Activated CD8-positive, alpha-beta memory T cell treated with anti-CD3 and anti-CD28 coated beads, Interleukin-2, amount 50 U/mL, for 24 hours (primary cell): ENCODE measurements at regions not wholly inside any gene's neighbourhood (a gene's known extent, or its start where the extent isn't known, plus 50 kb on each side); places are given as distances from the start of the nearest gene placed in this dataset.
"Not testable (repeated sequence)": the region's sequence is repeated elsewhere in the genome, so short reads cannot be mapped to it uniquely, and the experiment has no call there.

Source experiments
- DNase-seq: peaks from one replicate; pipeline ENCODE4 v3.0.0-alpha.2; 2020; ENCODE audit errors: extremely low read depth

DNA sequence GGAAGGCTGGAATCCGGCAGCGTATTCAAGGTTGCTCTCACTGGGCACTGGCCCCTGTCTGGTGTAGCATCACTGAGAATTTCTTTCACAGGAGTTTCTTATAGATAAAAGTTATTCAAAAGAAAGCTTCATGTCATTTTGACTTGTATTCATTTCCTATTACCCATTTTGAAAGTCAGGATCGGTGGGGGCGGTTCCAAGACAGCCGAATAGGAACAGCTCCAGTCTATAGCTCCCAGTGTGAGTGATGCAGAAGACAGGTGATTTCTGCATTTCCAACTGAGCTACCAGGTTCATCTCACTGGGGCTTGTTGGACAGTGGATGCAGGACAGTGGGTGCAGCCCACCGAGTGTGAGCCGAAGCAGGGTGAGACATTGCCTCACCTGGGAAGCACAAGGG is 51.5 kb upstream of the CDC42EP3 start:
- not testable (repeated sequence) for DNase-seq

DNA sequence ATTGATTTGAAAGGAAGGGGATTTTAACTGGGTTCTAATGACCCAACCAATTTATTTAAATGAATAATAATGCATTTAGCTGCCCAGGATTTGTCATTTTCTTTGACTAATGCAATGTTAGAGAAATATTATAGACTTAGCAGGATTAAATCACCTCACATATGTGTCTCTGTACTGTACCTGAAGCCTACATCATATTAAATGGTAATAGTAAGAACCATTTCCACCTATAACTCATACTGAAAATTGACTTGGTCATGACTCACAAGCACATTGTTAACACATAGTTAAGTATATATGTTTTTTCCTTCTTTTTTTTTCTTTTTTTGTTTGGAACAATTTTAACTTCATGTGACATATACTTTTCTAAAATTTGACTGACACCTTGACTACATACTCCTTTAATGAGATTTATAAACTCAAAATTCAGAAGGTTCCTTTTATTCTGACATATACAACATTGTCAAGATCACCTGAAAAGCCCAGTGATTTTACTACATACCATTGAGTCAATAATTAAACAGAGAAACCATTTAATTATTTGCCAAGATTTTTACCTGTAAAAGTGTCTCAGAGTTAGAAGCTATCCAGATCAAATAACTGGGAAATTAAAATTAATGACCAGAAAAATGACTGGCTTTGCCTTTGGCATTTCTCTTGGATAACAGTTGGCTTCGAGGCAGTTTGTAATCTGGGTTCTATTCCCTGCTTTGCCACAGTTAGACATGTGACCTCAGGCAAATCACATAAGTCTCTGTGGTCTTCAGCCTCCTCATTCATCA is 58.8 kb upstream of the CDC42EP3 start:
- DNase-seq, result no peak

DNA sequence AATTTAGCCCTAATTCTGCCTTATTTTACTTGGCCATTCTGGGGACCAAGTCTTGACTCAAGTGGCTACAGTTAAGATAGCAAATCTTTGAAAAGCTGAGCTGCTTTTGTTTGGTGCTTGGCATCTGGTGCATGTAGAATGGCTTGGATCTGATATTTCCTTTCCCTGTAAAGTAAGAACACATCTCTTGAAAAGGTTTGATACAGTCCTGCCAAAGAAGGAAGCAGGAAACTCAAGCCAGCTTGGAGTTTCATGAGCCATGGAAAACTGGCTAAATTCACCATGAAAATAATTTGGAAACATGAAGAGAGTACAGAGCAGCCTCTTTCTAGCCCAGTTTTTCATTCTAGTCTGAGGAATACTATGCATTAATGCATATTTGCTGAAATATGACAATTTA is 61.0 kb upstream of the CDC42EP3 start:
- DNase-seq, result not testable (repeated sequence)

DNA sequence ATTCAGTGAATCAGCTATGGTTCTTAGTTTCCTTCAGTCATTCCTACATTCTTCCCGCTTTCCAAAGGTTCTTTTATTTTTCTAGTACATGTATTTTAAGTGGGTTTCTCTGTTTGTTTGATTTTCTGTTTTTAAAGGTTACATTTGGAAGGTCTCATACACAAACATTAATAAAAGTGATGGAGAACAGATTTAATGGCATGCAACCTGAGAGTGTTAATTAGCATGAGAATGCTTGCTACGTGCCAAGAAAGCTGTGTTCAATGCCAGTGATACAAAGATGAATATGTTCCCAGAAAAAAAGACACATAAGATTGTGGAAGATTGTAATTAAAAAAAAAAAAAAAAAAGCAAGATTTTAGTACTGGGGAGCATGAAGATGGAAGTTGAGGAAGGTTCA is 61.8 kb upstream of the CDC42EP3 start:
- DNase-seq, result no peak

DNA sequence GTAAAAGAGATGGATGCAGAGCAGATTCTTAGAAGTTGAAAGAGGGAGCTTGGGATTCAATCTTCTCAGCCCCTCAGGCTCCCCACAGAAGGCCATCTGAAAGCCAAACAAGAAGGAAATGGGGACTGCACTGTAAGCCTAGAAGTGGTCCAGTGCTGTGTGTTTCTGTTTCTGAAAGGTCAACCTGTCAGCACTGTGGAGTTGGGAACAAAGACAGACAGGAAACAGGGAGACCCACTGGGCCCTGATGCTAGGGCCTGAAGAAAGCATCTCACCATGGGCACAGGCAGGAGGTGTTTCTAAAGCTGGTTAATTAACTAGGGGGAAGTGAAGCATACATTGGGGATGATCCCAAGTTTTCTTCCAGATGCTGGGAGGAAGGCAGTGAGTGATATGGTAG is 62.5 kb upstream of the CDC42EP3 start:
- not testable (repeated sequence) for DNase-seq

DNA sequence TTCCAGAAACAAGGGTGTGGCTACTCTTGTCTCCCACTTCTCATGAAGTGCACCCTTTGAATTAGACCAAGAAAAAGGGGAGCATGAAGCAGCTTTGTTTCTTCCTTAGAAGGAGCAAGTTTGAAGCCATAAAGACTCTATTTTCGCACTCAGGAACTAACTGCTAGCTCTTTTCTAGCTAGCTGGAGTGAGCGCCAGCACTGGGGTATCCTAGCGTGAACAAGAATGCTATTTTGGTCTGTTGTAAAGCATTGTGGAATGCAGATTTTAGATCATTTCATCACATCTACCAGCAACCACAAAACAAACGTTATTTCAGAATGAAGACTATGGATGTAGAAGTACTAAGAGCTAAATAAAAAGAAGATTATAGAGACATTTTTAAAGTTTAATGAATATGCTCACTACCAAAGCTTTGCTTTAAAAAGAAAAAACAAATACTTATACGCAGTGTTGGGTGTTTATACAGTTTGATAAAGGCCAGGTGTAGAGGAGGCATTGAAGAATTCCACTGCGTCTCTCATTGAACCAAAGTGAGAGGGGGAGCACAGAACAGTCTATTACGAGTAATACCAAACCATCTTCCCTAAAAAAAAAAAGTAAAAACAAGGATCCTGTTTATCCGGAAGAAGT is 63.6 kb upstream of the CDC42EP3 start:
- not testable (repeated sequence) for DNase-seq

DNA sequence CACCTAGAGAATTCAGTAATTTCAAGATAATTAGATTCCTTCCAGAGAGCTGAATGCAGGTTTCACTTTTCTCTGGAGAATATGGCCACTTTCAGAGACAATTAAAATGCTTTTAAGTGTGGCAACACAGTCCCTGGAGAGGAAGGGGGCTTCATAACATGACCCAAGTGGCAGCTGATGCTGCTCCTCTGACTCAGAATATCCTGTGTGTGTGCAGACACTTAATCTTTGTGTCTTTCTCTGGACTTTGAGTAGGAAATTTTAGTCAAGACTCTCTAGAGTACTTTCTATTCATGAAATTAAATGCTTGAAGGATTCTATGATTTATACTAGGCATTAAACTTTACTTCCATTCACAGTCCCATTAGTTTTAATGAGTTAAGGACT is 64.1 kb upstream of the CDC42EP3 start:
- not testable (repeated sequence) for DNase-seq

DNA sequence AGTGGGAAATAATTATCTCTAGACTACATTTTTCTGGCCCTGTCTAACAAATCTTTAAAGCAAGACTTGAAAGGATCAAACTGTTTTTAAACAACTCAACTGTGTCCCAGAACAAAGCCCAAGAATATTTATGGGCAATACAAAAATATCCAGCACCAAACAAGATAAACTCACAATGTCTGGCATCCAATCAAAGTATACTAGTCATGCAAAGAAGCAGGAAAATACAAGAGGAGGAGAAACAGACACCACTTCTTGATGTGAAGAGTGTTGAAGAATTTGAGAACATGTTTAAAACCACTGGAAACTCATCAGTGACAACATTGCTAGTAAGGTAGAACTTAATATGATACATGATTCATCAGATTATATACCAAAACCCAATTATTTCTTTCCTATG is 66.1 kb upstream of the CDC42EP3 start:
- DNase-seq, result no peak

DNA sequence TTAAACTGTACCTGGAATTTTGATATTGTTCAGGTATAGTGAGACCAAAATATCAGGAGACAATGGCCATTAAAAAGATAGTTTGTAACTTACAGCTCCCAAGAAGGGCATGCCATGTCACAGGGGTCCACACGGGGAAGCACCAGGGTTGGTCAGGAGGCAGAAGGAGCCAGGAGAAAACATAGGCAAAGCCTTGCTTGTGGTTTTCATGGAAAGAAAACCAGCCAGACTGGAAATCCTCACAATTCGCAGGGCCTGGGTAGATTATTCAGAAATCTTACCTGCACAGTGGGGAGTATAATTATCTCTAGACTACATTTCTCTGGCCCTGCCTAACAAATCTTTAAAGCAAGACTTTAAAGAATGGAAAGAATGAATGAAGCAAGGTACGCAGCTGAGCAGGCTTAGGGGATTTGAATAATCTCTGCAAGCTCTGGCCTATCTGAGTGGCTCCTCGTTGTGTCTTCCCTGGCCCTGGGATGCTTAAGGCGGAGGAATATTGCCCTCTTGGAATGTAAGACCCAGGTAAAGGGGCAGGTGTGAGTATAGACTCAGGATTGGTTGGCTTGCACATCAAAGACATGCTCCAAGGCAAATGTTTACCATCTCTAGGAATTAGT is 66.9 kb upstream of the CDC42EP3 start:
- DNase-seq, result no peak

DNA sequence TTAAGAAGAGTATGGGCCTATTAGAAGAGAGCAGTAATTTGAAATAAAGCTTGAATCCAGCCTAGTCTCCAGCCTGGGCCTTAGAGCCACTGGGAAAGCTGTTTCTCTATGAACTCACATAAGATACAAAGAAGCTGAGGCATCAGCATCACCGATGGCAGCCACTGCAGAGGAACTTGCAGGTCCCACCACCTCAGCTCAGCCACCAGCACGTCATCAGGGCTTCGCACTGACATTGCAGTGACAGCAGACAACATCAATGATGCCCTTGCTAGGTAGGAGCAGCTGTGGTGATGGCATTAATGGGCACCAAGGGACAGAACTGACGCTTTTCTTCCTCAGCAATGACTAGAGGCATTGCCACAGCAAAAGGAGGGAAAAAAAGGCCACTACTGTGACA is 67.7 kb upstream of the CDC42EP3 start:
- no peak for DNase-seq

DNA sequence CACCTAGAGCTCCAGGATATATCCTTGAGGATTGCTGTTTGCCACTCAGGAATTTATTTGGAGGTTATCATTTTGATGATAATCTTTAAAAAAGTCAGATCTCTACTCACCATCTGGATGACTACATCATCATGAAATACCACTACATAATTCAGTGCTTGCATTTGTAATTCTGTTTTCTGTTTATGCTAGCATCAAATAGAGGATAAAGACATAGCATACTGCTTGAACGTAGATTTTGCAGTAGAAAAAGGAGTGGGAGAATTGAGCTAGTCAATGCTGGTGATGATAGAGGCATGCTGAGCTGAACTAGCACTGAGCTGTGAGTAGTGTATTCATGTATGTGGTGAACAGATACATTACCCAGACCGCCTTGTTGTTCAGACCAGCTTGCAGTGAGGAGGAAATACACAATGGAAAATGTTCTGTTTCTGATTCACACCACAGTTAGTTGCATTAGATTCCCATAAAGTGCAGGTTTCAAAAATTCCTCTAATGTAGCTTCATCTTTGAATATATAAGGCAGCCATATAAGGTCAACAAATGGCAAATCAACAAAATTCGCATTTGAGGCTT is 68.8 kb upstream of the CDC42EP3 start:
- DNase-seq, result no peak

DNA sequence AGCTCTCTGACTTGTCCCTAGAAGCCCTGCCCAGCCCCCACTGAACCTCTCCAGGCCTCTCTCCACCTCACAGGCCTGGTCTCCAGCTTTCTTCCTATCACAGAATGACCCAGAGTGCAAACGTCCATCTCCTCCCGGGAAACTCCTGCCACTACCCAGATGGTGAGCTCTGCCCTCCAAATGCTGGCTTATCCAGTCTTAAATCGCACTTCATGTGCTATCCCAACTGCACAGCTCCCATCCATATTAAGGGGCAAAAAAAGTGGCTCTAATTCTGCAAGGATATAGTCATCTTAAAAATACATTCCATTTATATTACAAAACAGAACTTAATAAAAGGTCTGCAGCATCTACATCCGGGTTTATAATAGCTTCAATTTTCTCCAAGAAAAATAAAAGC is 70.8 kb upstream of the CDC42EP3 start:
- DNase-seq, result no peak

DNA sequence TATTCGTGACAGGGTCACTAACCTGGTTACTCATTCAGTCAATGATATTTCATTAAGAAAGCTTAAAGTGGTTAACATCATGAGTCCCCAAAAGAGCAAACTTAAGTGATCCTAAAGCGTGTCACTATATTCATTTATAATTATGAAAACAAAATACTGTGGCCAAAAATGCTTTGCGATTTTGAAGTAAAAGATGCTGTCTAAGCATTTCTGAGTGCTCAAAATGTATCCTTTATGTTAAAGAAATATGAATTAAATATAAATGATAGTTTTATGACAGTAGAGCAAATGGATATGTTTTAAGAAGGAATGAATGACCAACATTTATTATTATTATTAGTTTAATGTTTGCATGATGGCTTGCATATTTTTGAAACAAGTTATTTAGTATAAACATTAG is 72.6 kb upstream of the CDC42EP3 start:
- no peak for DNase-seq

DNA sequence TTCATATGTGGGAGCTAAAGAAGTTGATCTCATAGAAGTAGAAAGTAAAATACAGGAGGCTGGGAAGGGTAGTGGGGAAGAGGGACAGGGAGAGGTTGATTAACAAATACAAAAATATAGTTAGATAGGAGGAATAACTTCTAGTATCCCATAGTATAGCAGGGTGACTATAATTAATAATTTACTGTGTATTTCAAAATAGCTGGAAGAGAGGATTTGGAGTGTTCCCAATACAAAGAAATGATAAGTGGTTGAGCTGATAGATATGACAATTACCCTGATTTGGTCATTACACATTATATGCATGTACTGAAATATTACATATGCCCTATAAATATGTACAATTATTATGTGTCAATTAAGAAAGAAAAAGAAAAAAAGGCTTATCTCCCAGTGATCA is 73.5 kb upstream of the CDC42EP3 start:
- not testable (repeated sequence) for DNase-seq

DNA sequence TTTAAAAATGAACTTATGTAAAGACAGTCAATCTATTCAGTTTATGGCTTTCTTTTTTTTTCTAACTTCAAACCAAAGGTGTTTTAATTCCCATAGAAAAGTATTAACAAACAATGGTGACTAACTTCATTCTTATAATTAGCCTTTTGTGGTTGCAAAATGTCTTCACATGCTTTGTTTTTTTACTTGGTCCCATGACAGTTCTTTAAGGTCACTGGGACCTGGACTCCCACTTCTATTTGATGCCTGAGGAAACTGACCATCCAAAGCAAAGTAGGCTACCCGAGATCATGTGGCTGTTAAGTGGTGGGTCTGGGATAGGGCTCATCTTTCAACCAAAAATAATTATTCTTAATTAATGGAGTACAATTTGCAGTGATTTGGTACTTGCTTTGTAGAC is 74.6 kb upstream of the CDC42EP3 start:
- DNase-seq, result not testable (repeated sequence)

DNA sequence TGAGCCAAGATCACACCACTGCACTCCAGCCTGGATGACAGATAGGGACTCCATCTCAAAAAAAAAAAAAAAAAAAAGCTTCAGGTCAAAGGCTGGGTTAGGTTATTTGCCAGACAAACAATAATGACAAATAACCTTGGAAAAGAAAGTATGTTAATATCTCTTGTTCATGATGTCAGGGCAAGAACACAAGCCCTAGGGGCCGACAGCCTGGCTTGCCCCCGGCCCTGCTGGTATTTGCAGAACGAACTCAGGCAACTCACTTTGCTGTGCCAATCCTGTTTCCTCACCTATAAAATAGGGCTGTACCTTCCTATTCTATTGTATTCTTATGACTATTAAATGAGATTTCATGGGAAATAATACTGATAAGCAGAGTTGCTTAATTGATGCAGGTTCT is 75.4 kb upstream of the CDC42EP3 start:
- DNase-seq, result no peak

DNA sequence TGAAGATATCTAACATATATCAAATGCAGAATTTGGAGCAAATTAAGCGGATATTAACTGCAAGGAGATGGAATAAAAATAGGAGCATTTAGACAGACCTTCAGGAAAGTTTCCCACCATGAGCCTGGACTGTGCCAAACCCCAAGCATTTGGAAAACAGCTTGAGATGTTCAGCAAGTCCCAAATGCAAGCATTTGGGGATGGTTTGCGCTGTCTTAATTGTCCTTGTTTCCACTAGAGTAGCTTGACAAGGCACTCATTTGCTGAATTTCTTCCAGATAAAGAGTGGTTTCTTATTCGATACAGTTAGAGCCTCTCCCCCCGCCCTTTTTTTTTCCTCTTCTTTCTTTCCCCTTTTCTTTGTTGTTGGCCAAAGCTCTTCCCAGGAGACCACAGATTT is 77.1 kb upstream of the CDC42EP3 start:
- DNase-seq, result no peak

DNA sequence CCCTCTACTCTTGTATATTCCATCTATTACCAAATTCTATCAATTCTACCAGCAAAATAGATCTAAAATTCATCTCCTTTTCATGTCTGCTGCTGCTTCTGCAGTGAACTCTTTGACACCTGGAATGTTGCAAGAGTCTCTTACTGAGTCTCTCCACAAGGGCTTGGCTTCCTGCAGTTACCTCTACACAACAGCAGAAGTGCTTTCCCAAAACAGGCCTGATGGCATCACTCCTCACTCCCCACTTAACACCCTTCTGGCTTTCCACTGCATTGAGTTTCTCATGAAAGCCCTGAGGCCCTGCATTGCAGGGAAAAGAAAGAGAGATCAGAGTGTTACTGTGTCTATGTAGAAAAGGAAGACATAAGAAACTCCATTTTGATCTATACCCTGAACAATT is 78.8 kb upstream of the CDC42EP3 start:
- not testable (repeated sequence) for DNase-seq

DNA sequence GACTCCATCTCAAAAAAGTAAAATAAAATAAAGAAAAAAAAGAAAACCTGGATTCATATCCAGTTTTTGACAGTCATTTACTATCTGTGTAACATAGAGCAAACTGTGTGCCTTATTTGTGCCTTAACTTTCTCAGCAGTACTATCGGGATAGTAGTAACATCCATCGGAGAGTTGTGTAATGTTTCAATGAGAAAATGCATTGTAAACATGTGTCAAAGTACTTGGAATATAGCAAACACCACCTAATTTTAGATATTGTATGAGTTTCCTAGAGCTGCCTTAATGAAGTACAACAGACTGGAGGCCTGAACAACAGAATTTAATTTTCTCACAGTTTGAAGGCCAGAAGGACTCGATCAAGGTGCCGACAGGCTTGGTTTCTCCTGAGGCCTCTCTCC is 81.3 kb upstream of the CDC42EP3 start:
- DNase-seq, result no peak

DNA sequence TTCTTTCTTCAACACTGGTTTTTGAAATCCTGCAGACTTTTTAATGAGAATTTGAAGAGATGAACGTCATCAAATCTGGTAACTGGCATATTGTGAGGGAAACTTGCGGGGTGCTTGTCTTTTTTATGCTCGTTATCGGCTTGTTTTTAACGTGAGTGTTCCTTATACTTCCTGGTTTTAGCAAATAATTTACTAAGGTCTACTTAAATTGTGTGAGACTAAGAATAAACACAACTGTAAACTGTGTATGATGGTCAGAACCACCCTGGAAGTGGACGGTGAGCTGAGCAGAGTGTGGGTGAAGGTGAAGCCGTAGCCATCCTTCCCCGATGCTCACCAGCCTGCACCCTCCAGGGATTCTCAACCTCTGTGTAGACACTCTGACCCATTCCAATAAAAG is 82.3 kb upstream of the CDC42EP3 start:
- DNase-seq, result no peak

DNA sequence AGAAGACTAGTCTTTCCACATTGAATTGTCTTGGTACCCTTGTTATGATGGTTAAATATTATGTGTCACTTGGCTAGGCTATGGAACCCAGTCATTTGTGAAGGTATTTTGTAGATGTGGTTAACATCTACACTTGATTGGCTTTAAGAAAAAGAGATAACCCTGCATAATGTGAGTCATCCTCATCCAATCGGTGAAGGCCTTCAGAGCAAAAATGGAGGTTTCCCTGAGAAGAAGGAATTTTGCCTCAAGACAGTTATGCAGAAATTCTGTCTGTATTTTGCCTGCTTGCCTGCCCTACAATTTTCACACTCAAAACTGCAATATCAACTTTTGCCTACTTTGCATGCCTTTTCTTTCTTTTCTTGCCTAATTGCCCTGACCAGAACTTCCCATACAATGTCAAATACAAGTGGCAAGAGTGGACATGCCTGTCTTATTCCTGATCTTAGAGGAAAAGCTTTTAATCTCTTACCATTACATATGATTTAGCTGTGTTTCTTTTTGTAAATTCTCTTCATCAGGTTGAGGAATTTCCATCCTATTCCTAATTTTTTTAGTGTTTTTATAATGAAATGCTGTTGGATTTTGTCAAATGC is 84.6 kb upstream of the CDC42EP3 start:
- not testable (repeated sequence) for DNase-seq

DNA sequence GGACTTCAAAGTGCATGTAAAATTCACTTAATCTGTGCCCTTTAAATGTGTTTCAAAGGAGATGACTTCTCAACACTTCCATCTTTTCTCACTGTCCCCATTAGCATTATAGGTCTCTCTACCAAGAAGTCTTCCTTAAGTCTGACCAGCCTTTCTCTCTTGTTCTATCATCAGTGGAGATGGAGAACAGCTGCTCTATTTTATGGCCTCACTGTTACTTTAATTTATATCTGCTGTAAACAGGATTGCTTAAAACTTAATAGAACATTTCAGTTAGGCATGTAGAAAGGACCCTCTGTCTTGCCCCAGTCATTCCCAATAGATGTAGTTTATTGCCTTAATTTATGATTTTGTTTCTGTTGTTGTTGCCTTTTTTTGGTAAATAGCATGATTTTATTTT is 86.0 kb upstream of the CDC42EP3 start:
- not testable (repeated sequence) for DNase-seq
